ENCODE measurements at regions not wholly inside any gene's neighbourhood (a gene's known extent, or its start where the extent isn't known, plus 50 kb on each side); places are given as distances from the start of the nearest gene placed in this dataset.

DNA sequence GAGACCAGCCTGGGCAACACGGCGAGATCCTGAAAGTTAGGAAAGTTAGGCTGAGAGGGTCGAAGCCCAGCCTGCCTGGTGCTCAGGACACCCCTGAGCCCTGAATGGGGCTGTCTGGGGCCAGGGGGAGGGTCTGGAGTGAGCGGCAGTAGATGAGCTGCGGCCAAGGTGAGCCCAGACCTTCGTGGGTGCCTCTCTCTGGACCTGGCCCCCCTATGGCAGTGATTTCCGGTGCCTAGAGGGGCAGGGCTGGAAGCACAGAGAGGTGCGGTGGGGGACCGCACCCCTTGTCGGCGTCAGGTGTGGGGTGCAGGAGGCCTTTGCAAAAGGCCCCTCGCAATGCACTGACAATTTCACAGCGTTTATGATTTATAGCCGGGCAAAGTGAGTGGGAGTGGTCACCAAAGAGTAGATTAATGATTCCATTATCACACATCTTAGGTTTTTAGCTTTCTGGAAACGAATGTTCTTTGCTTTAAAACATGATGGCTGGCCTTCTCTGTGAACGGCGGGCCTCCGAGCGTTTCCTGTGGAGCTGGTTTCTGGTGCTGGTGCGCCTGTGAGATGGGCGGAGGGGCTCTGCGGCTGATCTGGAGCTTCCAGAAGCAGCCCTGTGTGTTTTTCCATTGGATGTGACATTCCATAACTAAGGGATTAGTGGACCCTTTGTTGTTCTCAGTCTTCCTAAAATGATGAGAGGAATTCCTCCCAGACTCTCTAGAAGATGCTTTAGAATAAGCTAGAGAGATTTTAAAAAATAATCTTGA lies 171.0 kb upstream of the ZNF32 start:
- TF ChIP-seq, protein P1, sequence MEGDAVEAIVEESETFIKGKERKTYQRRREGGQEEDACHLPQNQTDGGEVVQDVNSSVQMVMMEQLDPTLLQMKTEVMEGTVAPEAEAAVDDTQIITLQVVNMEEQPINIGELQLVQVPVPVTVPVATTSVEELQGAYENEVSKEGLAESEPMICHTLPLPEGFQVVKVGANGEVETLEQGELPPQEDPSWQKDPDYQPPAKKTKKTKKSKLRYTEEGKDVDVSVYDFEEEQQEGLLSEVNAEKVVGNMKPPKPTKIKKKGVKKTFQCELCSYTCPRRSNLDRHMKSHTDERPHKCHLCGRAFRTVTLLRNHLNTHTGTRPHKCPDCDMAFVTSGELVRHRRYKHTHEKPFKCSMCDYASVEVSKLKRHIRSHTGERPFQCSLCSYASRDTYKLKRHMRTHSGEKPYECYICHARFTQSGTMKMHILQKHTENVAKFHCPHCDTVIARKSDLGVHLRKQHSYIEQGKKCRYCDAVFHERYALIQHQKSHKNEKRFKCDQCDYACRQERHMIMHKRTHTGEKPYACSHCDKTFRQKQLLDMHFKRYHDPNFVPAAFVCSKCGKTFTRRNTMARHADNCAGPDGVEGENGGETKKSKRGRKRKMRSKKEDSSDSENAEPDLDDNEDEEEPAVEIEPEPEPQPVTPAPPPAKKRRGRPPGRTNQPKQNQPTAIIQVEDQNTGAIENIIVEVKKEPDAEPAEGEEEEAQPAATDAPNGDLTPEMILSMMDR (IDR thresholded peaks at IDR 0.05; ENCODE audit: insufficient read depth, low read depth, low read length), result no peak

DNA sequence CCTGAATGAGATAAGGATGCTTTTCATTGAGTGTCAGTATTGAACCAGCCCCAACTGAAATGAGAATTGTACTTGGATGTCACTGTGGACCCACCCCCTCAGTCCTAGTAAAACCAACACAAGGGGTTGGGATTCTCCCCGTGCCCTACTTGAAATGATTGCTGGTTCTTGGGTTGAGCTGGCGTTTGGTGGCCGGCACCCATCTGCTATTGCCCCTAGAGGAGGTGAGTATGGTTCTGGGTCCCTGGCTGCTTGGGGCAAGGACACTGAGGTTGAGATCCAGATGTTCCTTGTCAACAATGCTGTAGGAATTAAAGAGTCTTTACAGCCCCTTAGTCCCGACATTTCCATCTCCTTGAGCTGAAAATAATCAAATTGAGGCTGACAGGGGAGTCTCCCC lies 170.0 kb upstream of the ZNF32 start:
- no peaks in the 10 kb centered on the region for H3K36me3 ChIP-seq (ENCODE audit: control insufficient read depth, insufficient read depth, low read length)
- no peak for DNase-seq (ENCODE audit: low read depth)
- POLR2A ChIA-PET, result no interaction called here
- CTCF ChIA-PET, result no interaction called here
- no peak overlapping the region for H3K4me3 ChIP-seq (ENCODE audit: low read depth, low read length)
- TF ChIP-seq, protein P1 (IDR thresholded peaks at IDR 0.05; ENCODE audit: insufficient read depth, low read depth, low read length), result no peak
- H3K27me3 ChIP-seq (ENCODE audit: control insufficient read depth, insufficient read depth, low read length), result no peaks in the 10 kb centered on the region

More for the DNA sequence above, 171.0 kb upstream of the ZNF32 start:
- Histone ChIP-seq H3K27me3 (ENCODE audit: control insufficient read depth, insufficient read depth, low read length) (no peaks in the 10 kb centered on the region), H3K36me3 (ENCODE audit: control insufficient read depth, insufficient read depth, low read length) (no peaks in the 10 kb centered on the region), H3K4me3 (ENCODE audit: low read depth, low read length) (no peak overlapping the region)
- CTCF ChIA-PET, result interaction anchor here (1.2 to 2.1 kb wide), 2 partner anchors 34 to 130 kb away, joined by 3 to 5 read pairs; no protein-coding TSS in a partner anchor
- DNase-seq (ENCODE audit: low read depth), result no peak
- POLR2A ChIA-PET, result no interaction called here

DNA sequence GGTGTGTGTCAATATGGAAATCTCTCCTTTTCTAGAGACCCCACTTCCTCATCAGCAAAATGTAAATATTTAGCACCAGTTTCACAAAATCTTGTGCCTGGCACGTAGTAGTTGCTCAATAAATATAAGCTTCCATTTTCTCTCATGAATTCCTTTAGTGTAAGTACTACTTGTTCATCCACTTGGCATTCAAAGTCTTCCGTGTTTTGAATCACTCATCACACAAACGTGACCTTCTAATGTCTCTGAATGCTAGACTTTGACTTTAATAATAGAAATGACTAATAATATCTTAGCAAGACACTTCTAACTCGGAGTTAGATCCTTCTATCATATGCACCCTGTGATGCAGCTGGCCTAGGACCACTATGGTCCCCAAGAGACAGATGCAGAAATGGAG lies 168.7 kb upstream of the ZNF32 start:
- no peaks in the 10 kb centered on the region for H3K36me3 ChIP-seq (ENCODE audit: control insufficient read depth, insufficient read depth, low read length)
- peak; percentile 71 for DNase-seq (ENCODE audit: low read depth)
- H3K27me3 ChIP-seq (ENCODE audit: control insufficient read depth, insufficient read depth, low read length), result no peaks in the 10 kb centered on the region
- H3K4me3 ChIP-seq (ENCODE audit: low read depth, low read length), result no peak overlapping the region
- TF ChIP-seq, protein P1 (IDR thresholded peaks at IDR 0.05; ENCODE audit: insufficient read depth, low read depth, low read length), result no peak
- ChIA-PET POLR2A (no interaction called here), CTCF (interaction anchor here (0.7 to 1.6 kb wide), 3 partner anchors 9 to 134 kb away, joined by 3 to 6 read pairs (median 4); no protein-coding TSS in a partner anchor)

DNA sequence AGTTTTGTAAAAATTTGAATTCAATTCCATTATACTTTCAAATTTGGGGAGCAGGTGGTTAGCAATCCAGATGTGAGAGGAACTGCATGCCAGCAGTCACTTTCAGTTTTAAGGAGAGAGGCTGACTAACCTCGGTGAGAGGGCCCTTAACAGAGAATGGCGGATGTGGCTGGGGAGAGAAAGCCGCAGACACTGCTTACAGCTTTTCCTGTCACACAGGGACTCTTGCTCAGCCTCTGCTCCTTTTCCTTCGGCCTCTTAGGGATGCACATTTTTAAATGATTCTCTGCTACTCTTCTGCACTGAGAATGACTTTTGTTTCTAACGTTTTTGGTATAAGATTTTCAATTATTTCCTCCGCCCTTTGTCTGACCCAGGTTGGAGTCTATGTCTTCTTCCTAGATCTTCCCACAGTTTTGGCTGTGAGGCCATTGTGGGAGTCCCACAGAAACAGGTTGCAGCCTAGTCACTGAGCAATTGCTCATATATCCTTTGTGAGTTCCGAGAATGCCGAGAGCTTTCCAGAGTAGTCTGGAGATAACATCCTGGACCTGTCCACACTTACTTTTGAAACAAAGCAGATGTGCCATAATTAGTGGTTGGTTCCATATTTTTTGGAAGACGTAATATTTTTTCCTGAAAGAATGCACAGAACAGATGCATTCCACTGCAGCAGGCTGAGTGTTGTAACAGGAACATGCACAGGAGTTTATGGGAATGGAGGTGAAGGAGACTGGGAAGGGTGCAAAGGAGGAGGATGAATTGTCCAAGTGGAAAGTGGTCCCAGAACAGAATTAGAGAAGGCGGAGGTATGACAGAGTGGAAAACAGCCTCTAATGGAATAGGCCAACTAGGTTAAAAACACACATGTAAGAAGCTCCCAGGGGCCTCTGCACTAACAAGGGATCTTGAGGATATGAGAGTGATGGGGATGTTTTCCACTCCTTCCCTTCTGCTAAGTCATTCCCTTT lies 168.0 kb upstream of the ZNF32 start:
- Histone ChIP-seq H3K36me3 (ENCODE audit: control insufficient read depth, insufficient read depth, low read length) (no peaks in the 10 kb centered on the region), H3K4me3 (ENCODE audit: low read depth, low read length) (no peak overlapping the region), H3K27me3 (ENCODE audit: control insufficient read depth, insufficient read depth, low read length) (no peaks in the 10 kb centered on the region)
- peak; percentile 80 for DNase-seq (ENCODE audit: low read depth)
- TF ChIP-seq, protein P1 (IDR thresholded peaks at IDR 0.05; ENCODE audit: insufficient read depth, low read depth, low read length), result no peak
- ChIA-PET POLR2A (no interaction called here), CTCF (interaction anchor here (0.8 to 1.6 kb wide), 2 partner anchors 120 to 127 kb away, joined by 3 to 6 read pairs; no protein-coding TSS in a partner anchor)
